Hepatocyte (in vitro differentiated cells): ENCODE measurements at regions not wholly inside any gene's neighbourhood (a gene's known extent, or its start where the extent isn't known, plus 50 kb on each side); places are given as distances from the start of the nearest gene placed in this dataset.
"Not testable (repeated sequence)": the region's sequence is repeated elsewhere in the genome, so short reads cannot be mapped to it uniquely, and the experiment has no call there.

Experiments used
- DNase-seq: peaks from one replicate; pipeline ENCODE4 v3.0.0-alpha.2; 2016; ENCODE audit warnings: low spot score
- H2AFZ ChIP-seq: fragments of 200-600 bp; sonication (generic); 2 replicates; pipeline ENCODE4 v1.6.0; 2016; ENCODE audit warnings: antibody characterized with exemption, mild to moderate bottlenecking
- H3K27ac ChIP-seq: fragments of 200-600 bp; sonication (generic); 2 replicates; pipeline ENCODE4 v1.5.1; 2016; ENCODE audit warnings: mild to moderate bottlenecking
- H3K27me3 ChIP-seq: fragments of 200-600 bp; sonication (generic); 2 replicates; pipeline ENCODE4 v1.6.1; 2016
- H3K36me3 ChIP-seq: fragments of 200-600 bp; sonication (generic); replicated peaks from 2 replicates; pipeline ENCODE4 v1.5.1; 2016; ENCODE audit warnings: low read depth; ENCODE audit not compliant: insufficient read depth
- H3K4me1 ChIP-seq: fragments of 200-600 bp; sonication (generic); 2 replicates; pipeline ENCODE4 v1.5.1; 2016; ENCODE audit warnings: mild to moderate bottlenecking, moderate library complexity; ENCODE audit not compliant: insufficient read depth
- H3K4me2 ChIP-seq: fragments of 200-600 bp; sonication (generic); 2 replicates; pipeline ENCODE4 v1.6.0; 2016
- H3K4me3 ChIP-seq: fragments of 200-600 bp; sonication (generic); 2 replicates; pipeline ENCODE4 v1.5.1; 2016; ENCODE audit warnings: mild to moderate bottlenecking
- H3K79me2 ChIP-seq: fragments of 200-600 bp; sonication (generic); 2 replicates; pipeline ENCODE4 v1.6.0; 2017; ENCODE audit warnings: mild to moderate bottlenecking
- H3K9me2 ChIP-seq: fragments of 200-600 bp; sonication (generic); replicated peaks from 2 replicates; pipeline ENCODE4 v1.6.0; 2017; ENCODE audit warnings: mild to moderate bottlenecking; ENCODE audit not compliant: insufficient read depth
- H3K9me3 ChIP-seq: fragments of 200-600 bp; sonication (generic); 2 replicates; pipeline ENCODE4 v1.5.1; 2016; ENCODE audit warnings: low read depth, mild to moderate bottlenecking
- H4K20me1 ChIP-seq: fragments of 200-600 bp; sonication (generic); 2 replicates; pipeline ENCODE4 v1.6.0; 2016; ENCODE audit warnings: mild to moderate bottlenecking; ENCODE audit not compliant: insufficient read depth, poor library complexity, severe bottlenecking
- CTCF ChIP-seq: fragments of 200-600 bp; sonication (generic); IDR thresholded peaks from 2 replicates; pipeline ENCODE4 v1.5.1; 2016; ENCODE audit warnings: antibody characterized with exemption, mild to moderate bottlenecking; ENCODE audit not compliant: poor library complexity
- EZH2 ChIP-seq: fragments of 200-600 bp; sonication (generic); IDR thresholded peaks from 2 replicates; pipeline ENCODE4 v1.6.1; 2016; ENCODE audit warnings: antibody characterized with exemption, mild to moderate bottlenecking, borderline replicate concordance
- EZH2phosphoT487 ChIP-seq: fragments of 200-600 bp; sonication (generic); IDR thresholded peaks from one replicate; pipeline ENCODE4 v1.6.1; 2018; ENCODE audit warnings: antibody characterized with exemption, mild to moderate bottlenecking, low read depth, moderate library complexity; ENCODE audit not compliant: unreplicated experiment, severe bottlenecking
- WGBS: methylation state at CpG from one replicate; pipeline ENCODE4 v1.1.6; 2016; ENCODE audit warnings: low lambda C conversion rate; ENCODE audit errors: missing lambda C conversion rate; 5-methylcytosine and 5-hydroxymethylcytosine counted together

GRCh38 chr11:134589129-134589528 lies 177.1 kb upstream of the B3GAT1 start:
- Histone ChIP-seq H3K4me1 (peaks cover 4% of the 10 kb centered on the region), H3K9me2 (no peaks in the 10 kb centered on the region), H3K79me2 (no peaks in the 10 kb centered on the region), H3K27me3 (peaks cover 2% of the 10 kb centered on the region), H3K9me3 (no peaks in the 10 kb centered on the region), H2AFZ (no peak overlapping the region), H3K4me3 (no peak overlapping the region), H3K4me2 (no peak overlapping the region), H3K27ac (no peak overlapping the region), H3K36me3 (no peaks in the 10 kb centered on the region), H4K20me1 (no peaks in the 10 kb centered on the region)
- 69% methylated on average over 5 of the region's 5 CpGs for WGBS
- no peak for TF ChIP-seq EZH2
- no peak for TF ChIP-seq CTCF
- no peak for TF ChIP-seq EZH2phosphoT487
- DNase-seq: no peak

- not testable (repeated sequence) for H3K4me2 ChIP-seq, H4K20me1 ChIP-seq, H3K9me2 ChIP-seq, H3K4me3 ChIP-seq, H3K4me1 ChIP-seq, H2AFZ ChIP-seq, H3K27ac ChIP-seq, H3K36me3 ChIP-seq, H3K27me3 ChIP-seq, H3K79me2 ChIP-seq, H3K9me3 ChIP-seq, DNase-seq
- WGBS: 84% methylated on average over 15 of the region's 20 CpGs
These were observed 176.5 kb upstream of the B3GAT1 start for GRCh38 chr11:134588460-134589110.

GRCh38 chr11:134587345-134587744 lies 175.3 kb upstream of the B3GAT1 start:
- Histone ChIP-seq H3K79me2 (no peaks in the 10 kb centered on the region), H3K36me3 (no peaks in the 10 kb centered on the region), H3K9me3 (no peaks in the 10 kb centered on the region), H3K27ac (no peak overlapping the region), H3K4me2 (no peak overlapping the region), H3K9me2 (no peaks in the 10 kb centered on the region), H3K4me1 (peaks cover 4% of the 10 kb centered on the region), H2AFZ (no peak overlapping the region), H4K20me1 (no peaks in the 10 kb centered on the region), H3K27me3 (no peaks in the 10 kb centered on the region), H3K4me3 (no peak overlapping the region)
- 74% methylated on average over 6 of the region's 6 CpGs for WGBS
- no peak for TF ChIP-seq EZH2
- TF ChIP-seq CTCF: no peak
- TF ChIP-seq EZH2phosphoT487: no peak
- DNase-seq: no peak

GRCh38 chr11:134586726-134587125 lies 174.7 kb upstream of the B3GAT1 start:
- Histone ChIP-seq H3K4me1 (peaks cover 4% of the 10 kb centered on the region), H2AFZ (no peak overlapping the region)
- 89% methylated on average over 6 of the region's 6 CpGs for WGBS

More at GRCh38 chr11:134586726-134587125, 174.7 kb upstream of the B3GAT1 start:
- no peak for DNase-seq
- Histone ChIP-seq H3K9me3 (no peaks in the 10 kb centered on the region), H4K20me1 (no peaks in the 10 kb centered on the region), H3K4me3 (no peak overlapping the region), H3K27ac (no peak overlapping the region), H3K27me3 (no peaks in the 10 kb centered on the region), H3K4me2 (no peak overlapping the region), H3K36me3 (no peaks in the 10 kb centered on the region), H3K79me2 (no peaks in the 10 kb centered on the region), H3K9me2 (no peaks in the 10 kb centered on the region)
- TF ChIP-seq CTCF (no peak), EZH2 (no peak), EZH2phosphoT487 (no peak)
